Duodenal mucosa (tissue), 2 donors: ENCODE measurements at regions not wholly inside any gene's neighbourhood (a gene's known extent, or its start where the extent isn't known, plus 50 kb on each side); places are given as distances from the start of the nearest gene placed in this dataset.

ENCODE experiments used
- H3K27ac ChIP-seq: one replicate; pipeline ENCODE4 v1.7.0; 2013; ENCODE audit warnings: low read depth, low read length
- H3K27me3 ChIP-seq, 2 donors: one replicate each; pipeline ENCODE4 v1.7.0; 2013; ENCODE audit warnings: low read length in 2 of 2, control low read depth in 1 of 2; ENCODE audit not compliant: insufficient read depth in 2 of 2, control insufficient read depth in 1 of 2
- H3K36me3 ChIP-seq, 2 donors: one replicate each; pipeline ENCODE4 v1.7.0; 2013; ENCODE audit warnings: low read length in 2 of 2, control low read depth in 1 of 2; ENCODE audit not compliant: insufficient read depth in 2 of 2, control insufficient read depth in 1 of 2
- H3K4me1 ChIP-seq, 2 donors: one replicate each; pipeline ENCODE4 v1.7.0; 2013; ENCODE audit warnings: low read length in 2 of 2, control low read depth in 1 of 2; ENCODE audit not compliant: insufficient read depth in 2 of 2, control insufficient read depth in 1 of 2
- H3K4me3 ChIP-seq, 2 donors: one replicate each; pipeline ENCODE4 v1.7.0; 2013; ENCODE audit warnings: low read length in 2 of 2, low read depth in 1 of 2
- H3K9ac ChIP-seq, 2 donors: one replicate each; pipeline ENCODE4 v1.7.0; 2013; ENCODE audit warnings: low read length in 2 of 2, low read depth in 1 of 2
- H3K9me3 ChIP-seq, 2 donors: one replicate each; pipeline ENCODE4 v1.7.0; 2013; ENCODE audit warnings: low read length in 2 of 2, control low read depth in 1 of 2; ENCODE audit not compliant: control insufficient read depth in 1 of 2

GRCh38 chr7:22659741-22660140 lies 67.3 kb upstream of the IL6 start:
- Histone ChIP-seq H3K9ac (no peak overlapping the region), H3K36me3 (no peaks in the 10 kb centered on the region), H3K27ac (no peak overlapping the region), H3K27me3 (peaks cover 0 to 3% of the 10 kb centered on the region in 2 donors), H3K4me1 (no peaks in the 10 kb centered on the region), H3K4me3 (no peak overlapping the region), H3K9me3 (no peaks in the 10 kb centered on the region)

GRCh38 chr7:22658031-22658430 lies 69.0 kb upstream of the IL6 start:
- Histone ChIP-seq H3K27ac (no peak overlapping the region), H3K4me1 (no peaks in the 10 kb centered on the region), H3K36me3 (no peaks in the 10 kb centered on the region), H3K9me3 (no peaks in the 10 kb centered on the region), H3K4me3 (no peak overlapping the region), H3K9ac (no peak overlapping the region), H3K27me3 (peaks cover 0 to 3% of the 10 kb centered on the region in 2 donors)

- no peaks in the 10 kb centered on the region for H3K4me1 ChIP-seq
- no peak overlapping the region for H3K27ac ChIP-seq
- H3K36me3 ChIP-seq = no peaks in the 10 kb centered on the region
- H3K9me3 ChIP-seq = no peaks in the 10 kb centered on the region
- H3K27me3 ChIP-seq = peaks cover 0 to 3% of the 10 kb centered on the region in 2 donors
- H3K4me3 ChIP-seq = no peak overlapping the region
- H3K9ac ChIP-seq = no peak overlapping the region
Observed at GRCh38 chr7:22657479-22657878, 69.5 kb upstream of the IL6 start.

DNA sequence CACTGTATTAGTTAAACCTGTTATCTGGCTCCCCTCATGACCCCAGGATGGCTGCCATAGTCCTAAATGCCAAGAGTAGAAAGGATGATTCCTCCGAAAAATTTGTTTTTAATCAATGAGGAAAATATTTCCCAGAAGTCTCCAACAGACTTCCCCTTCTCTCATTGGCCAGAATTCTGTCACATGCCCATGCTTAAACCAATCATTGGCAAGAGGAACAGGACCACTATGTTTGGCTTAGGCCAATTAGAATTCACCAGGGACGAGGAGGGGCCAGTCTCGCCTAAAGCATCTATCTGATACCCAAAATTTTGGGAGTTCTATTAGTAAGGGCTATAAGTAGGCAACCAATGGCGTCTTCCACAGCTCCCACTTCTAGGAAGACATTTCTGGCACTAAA lies 71.2 kb upstream of the IL6 start:
- no peaks in the 10 kb centered on the region for H3K4me1 ChIP-seq
- no peaks in the 10 kb centered on the region for H3K36me3 ChIP-seq
- H3K27ac ChIP-seq = no peak overlapping the region
- H3K9ac ChIP-seq = no peak overlapping the region
- H3K4me3 ChIP-seq = no peak overlapping the region
- no peaks in the 10 kb centered on the region for H3K9me3 ChIP-seq
- peaks cover 0 to 3% of the 10 kb centered on the region in 2 donors for H3K27me3 ChIP-seq

DNA sequence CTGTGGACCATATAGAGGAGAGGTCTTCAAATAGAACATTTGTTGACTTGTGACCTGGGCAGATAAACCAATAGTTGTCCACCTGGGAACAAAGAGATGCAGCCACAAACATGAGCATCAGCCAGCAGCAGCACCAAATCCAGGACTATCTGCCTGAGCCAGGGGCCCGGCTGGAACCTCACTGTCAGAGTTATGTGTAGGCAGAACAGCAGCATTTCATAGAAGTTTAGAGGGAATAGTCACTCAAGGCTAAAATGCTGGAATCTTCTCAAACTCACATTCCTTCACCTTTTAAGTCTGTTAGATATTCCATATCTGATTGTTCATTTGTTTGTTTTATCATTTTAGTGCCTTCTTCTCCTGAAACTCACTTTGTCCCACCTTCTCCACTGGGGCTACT lies 72.2 kb upstream of the IL6 start:
- Histone ChIP-seq H3K4me3 (no peak overlapping the region), H3K27ac (no peak overlapping the region), H3K9me3 (no peaks in the 10 kb centered on the region), H3K9ac (no peak overlapping the region), H3K4me1 (no peaks in the 10 kb centered on the region), H3K27me3 (no peaks in the 10 kb centered on the region), H3K36me3 (no peaks in the 10 kb centered on the region)

- no peaks in the 10 kb centered on the region for H3K4me1 ChIP-seq
- H3K9ac ChIP-seq = no peak overlapping the region
- no peaks in the 10 kb centered on the region for H3K9me3 ChIP-seq
- H3K4me3 ChIP-seq = no peak overlapping the region
- H3K27me3 ChIP-seq = no peaks in the 10 kb centered on the region
- H3K27ac ChIP-seq = no peak overlapping the region
- H3K36me3 ChIP-seq = no peaks in the 10 kb centered on the region
Observed at GRCh38 chr7:22653951-22654350, 73.0 kb upstream of the IL6 start.

- H3K36me3 ChIP-seq = no peaks in the 10 kb centered on the region
Observed at GRCh38 chr7:22651534-22652243, 75.3 kb upstream of the IL6 start.

DNA sequence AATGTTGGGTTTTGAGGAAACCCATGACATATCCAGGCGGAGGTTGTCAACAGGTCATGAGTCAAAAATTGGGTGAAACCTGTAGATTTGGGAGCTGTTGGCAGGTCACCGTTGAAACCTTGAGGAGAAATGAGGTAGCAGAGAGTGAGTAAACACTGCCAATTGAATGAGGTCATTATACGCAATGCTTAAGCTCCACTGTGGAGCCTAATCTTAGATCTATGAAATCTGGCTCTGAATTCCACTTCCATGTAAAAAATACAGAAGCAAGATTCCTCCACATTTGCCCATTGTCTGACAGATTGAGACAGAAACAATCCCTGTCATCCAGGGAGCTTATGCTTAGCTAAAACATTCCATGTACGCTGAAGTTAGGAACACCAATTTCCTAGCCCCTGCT lies 76.0 kb upstream of the IL6 start:
- H3K27ac ChIP-seq = no peak overlapping the region
- no peak overlapping the region for H3K4me3 ChIP-seq
- H3K9me3 ChIP-seq = peaks cover 7 to 12% of the 10 kb centered on the region in 2 donors
- no peaks in the 10 kb centered on the region for H3K36me3 ChIP-seq
- no peak overlapping the region for H3K9ac ChIP-seq
- no peaks in the 10 kb centered on the region for H3K27me3 ChIP-seq
- H3K4me1 ChIP-seq = no peaks in the 10 kb centered on the region

More at GRCh38 chr7:22651534-22652243, 75.3 kb upstream of the IL6 start:
- Histone ChIP-seq H3K4me3 (no peak overlapping the region), H3K9me3 (peaks cover under 1 to 5% of the 10 kb centered on the region in 2 donors), H3K27ac (no peak overlapping the region), H3K4me1 (no peaks in the 10 kb centered on the region), H3K27me3 (no peaks in the 10 kb centered on the region), H3K9ac (no peak overlapping the region)

DNA sequence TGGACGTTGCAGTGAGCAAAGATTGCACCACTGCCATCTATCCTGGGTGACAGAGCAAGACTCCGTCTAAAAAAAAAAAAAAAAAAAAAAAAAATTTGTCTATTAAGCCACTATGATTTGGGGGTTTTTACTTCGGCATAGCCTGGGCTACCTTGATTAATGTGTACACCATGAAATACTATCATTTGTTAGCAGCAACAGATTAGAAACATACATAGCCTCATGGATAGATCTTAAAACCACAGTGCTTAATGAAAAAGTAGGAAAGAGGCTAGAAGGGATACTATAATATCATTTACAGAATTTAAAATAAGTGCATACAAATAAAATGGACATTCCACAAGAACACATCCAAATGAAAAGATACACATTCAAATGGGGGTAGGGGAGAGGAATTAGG lies 77.3 kb upstream of the IL6 start:
- H3K27me3 ChIP-seq = no peaks in the 10 kb centered on the region
- H3K4me3 ChIP-seq = no peak overlapping the region
- no peak overlapping the region for H3K27ac ChIP-seq
- peaks cover 12 to 14% of the 10 kb centered on the region in 2 donors for H3K9me3 ChIP-seq
- H3K36me3 ChIP-seq = no peaks in the 10 kb centered on the region
- H3K9ac ChIP-seq = no peak overlapping the region
- H3K4me1 ChIP-seq = no peaks in the 10 kb centered on the region

- Histone ChIP-seq H3K9ac (no peak overlapping the region), H3K36me3 (no peaks in the 10 kb centered on the region), H3K27ac (no peak overlapping the region), H3K27me3 (no peaks in the 10 kb centered on the region), H3K9me3 (peaks cover 15 to 24% of the 10 kb centered on the region in 2 donors), H3K4me1 (no peaks in the 10 kb centered on the region), H3K4me3 (no peak overlapping the region)
Observed at GRCh38 chr7:22647451-22648257, 79.3 kb upstream of the IL6 start.
